ENCODE measurements at regions not wholly inside any gene's neighbourhood (a gene's known extent, or its start where the extent isn't known, plus 50 kb on each side); places are given as distances from the start of the nearest gene placed in this dataset.
"Not testable (repeated sequence)": the region's sequence is repeated elsewhere in the genome, so short reads cannot be mapped to it uniquely, and the experiment has no call there.

DNA sequence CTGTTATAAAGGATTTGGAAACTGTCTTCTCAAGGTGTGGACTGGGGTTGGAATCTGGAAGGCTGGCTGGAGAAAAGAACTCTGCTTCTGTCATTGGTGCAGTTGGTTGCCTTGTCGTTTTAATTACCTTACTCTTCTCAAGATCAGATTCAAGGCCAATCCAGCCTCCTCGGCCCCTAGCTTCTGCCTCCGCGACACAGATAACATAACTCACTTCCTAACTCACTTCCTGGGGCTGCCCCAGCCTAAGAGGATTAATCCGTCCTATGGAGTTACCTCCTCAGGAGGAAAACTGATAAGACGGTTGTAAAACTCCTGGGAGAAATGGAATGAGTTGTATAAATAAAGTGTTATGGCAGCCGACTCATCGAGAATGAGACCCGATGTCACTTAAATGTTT, 389.1 kb upstream of the WWC1 start:
- DNase-seq (ENCODE audit: low read depth): no peak

DNA sequence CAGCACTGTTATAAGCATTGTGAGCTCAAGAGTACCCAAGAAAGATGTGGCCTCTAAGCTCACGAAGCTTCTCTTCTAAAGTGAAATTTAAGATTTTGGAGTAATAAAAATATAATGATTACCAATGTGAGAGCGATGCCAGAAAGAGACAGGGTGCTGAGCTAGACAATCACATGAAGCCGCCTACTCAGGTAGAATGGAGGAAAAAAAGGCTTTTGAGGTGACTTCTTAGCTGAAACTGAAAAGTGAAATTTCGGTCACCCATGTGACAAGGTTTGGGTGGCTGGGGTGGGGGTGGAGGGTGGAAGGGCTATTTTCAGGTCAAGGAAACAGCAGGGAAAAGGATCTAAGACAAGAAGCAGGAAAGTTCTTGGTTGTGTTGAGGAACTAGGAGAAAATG, 388.2 kb upstream of the WWC1 start:
- no peak for DNase-seq (ENCODE audit: low read depth)

DNA sequence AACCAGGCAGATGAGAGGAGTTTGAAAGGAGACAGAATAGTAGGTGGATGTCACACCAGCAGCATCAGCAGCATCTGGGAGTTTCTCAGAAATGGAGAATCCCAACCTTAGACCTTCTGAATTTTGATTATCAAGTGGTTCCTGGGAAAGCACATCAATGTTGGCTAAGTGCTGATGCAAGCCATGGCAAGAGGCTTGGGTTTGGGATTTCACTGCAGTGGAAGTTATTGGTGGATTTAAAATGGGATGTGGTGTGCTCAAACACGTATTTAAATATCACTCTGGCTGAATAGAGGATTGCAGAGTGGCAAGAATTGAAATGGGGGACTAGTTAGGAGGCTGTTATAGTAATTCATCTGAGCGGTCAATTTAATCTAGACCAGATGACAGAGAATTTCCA, 387.8 kb upstream of the WWC1 start:
- DNase-seq (ENCODE audit: low read depth): no peak

GRCh38 chr5:167905919-167906853, 385.3 kb upstream of the WWC1 start:
- no peak for DNase-seq (ENCODE audit: low read depth)

DNA sequence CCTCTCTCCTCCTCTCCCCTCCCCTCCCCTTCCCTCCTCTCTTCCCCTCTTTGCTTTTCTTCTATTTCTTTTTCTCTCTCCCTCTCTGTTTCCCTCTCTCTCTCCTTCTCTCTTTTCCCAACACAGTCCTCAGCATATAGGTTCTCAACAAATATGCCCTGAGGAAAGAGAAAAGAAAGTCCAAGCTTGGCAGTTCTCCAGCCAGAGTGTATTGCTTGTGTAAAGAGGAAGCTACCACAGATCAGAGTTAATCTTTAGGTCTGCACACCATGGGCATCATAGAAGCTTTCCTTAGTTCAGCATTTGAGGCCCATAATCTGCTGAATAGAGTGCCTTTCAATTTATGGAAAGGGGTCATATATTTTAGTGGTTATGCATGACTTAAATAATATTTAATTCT, 382.8 kb upstream of the WWC1 start:
- no peak for DNase-seq (ENCODE audit: low read depth)

- DNase-seq (ENCODE audit: low read depth): no peak
Observed at GRCh38 chr5:167912941-167913665, 378.3 kb upstream of the WWC1 start.

- DNase-seq (ENCODE audit: low read depth): no peak
Observed at GRCh38 chr5:167915237-167915636, 376.2 kb upstream of the WWC1 start.

- DNase-seq (ENCODE audit: low read depth): no peak
Observed at GRCh38 chr5:167916261-167916691, 375.2 kb upstream of the WWC1 start.

DNA sequence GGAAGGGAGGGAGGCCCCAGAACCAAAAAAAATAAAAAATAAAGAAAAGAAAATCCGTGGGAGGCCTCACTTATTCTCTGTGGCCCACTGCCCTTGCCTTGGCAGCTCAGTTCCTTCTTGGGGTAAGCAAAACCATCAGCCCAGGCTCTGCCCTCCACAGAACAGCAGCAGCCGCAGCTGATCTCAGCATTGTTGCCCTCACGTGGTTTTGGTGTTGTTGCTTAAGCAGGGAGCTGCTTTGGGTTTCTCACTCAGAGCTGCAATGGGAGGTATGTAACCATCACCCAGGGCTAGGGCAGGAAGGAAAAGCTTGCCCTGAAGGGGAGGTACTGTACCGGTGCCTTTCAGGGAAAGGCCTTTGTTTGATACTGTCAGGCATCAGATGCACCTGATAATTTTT, 374.7 kb upstream of the WWC1 start:
- no peak for DNase-seq (ENCODE audit: low read depth)

DNA sequence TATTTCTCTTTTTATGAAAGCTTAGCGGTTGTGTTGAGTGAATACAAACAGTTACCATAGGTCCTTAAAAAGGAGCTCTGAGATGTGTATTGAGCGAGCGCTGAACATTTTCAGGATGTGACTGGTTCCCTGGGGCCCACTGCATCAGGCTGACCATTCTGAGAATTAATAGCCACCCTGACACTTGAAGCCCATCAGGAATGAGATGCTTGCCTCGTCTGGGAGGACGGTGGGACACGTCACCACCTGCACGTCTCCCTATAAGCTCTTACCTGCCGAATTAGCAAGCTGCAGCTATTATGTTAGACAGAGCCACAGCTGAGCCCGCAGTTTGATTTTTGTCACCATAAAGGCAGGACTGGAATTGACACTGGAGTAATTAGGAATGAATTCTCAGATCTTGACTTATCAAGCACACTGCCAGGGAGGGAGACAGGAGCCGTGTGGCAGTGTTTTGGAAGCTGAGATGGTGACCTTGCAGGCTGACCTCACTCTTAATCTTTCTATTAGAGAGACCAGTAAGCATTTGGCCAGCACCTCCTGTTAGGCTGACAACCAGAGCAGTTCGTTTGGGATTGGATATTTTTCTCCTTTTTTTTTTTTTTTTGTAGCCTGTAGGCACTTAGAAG, 373.1 kb upstream of the WWC1 start:
- no peak for DNase-seq (ENCODE audit: low read depth)

DNA sequence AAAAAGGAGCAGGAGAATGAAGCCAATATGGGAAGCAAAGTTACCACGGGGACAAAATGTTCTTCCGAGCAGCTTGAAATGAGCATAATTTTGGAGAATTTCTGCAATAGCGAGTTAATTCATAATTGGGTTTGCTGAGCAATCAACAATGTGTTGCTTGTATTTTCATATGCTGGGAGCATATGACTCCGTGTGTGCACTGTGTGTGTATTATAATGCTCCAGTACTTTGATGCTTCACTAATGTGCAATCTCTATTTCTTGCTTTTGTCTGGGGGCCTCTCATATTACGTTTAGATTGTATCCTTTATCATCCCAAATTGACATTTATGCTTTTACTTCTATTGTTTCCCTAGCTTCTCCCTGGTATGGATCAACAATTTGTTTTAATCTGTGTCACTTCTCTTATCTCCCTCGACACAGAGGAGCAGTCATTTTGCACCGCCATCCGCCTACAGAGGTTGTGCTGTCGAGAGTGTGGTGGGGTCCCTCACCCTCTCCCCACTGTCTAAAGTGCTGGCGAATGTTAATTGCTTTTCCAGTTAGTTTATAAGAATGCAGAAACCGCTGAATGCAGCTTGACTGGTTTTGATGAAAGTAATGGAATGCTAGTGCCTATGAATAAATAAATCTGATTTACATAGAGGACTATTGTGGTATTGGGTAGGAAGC, 372.5 kb upstream of the WWC1 start:
- DNase-seq (ENCODE audit: low read depth): no peak

DNA sequence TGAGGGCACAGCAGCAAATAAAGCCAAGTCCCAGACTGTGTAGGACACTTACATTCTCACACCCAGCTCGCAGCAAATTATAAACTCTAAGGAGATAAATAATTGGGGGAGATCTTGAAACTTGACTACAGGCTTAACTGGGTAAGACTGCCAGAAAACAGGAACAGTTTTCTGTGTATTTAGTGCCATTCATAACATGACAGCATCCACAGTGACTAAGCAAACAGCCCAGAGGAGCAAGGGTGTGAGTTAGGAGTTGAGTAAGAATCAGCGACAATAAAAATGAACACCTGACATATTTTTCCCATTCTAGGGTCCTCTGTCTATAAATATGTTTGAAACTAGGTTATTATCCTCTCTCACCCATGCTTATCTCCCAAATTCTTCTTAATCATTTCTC, 370.9 kb upstream of the WWC1 start:
- DNase-seq (ENCODE audit: low read depth): no peak

GRCh38 chr5:167921796-167922195, 369.6 kb upstream of the WWC1 start:
- DNase-seq (ENCODE audit: low read depth): no peak

DNA sequence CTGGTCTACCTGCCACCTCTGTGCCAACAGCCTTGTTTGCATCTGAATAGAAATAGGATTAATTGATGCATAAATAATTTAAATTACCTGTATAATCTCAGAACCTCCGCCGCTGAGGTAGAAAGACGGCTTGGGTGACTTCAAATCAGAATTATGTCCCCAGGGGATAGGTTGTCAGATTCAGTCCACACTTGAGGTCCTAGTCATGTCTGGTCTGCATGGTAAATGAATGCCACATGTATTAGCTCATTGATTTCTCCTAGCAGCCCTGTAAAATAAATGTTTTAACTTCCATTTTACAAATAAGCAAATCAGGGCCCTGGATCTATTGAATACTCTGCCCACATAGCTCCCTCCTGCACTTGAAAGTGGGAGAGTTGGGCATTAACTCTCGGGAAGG, 368.0 kb upstream of the WWC1 start:
- no peak for DNase-seq (ENCODE audit: low read depth)

DNA sequence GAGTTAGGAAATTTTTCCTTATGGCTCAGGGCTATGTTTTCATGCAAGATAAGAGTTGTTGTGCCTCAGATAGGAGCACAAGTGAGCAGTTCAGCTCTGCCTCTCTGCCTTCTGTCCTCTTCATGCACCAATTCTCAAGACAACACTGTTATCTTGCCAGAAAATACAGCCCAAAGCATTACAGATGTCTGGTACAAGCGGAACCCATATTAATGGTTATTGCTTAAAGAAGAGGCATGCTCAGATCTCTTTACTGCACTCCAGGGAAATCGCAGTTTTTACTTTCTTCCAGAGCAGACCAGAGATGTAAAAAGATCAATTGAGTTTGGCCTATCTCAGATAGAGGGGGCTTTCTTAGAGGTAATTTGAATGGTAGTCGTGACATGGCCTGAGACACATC, 361.6 kb upstream of the WWC1 start:
- DNase-seq (ENCODE audit: low read depth): no peak

- DNase-seq (ENCODE audit: low read depth): no peak
Observed at GRCh38 chr5:167934551-167934971, 356.9 kb upstream of the WWC1 start.

DNA sequence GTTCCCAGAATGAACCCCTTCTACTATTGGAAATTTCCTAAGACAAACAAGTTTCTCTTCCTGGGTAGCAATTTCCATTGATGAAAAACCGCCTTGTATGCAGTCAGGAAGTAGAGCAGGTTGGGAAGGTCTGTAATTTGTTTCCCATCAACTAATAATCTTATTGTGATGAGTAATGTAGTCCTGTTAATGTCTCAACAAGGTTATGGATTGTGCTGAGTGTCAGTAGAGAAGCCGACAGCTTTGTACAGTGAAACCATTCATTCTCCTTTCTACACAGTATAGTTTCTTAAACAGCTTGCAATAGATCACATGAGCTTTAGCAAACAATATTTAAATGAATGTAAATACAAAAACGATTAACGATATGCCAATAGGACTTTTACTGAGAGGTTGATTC, 355.4 kb upstream of the WWC1 start:
- no peak for DNase-seq (ENCODE audit: low read depth)

GRCh38 chr5:167936944-167937634, 354.4 kb upstream of the WWC1 start:
- DNase-seq (ENCODE audit: low read depth): no peak

GRCh38 chr5:167937635-167937998, 353.8 kb upstream of the WWC1 start:
- DNase-seq (ENCODE audit: low read depth): no peak

GRCh38 chr5:167939686-167940085, 351.8 kb upstream of the WWC1 start:
- no peak for DNase-seq (ENCODE audit: low read depth)

GRCh38 chr5:167940911-167941310, 350.5 kb upstream of the WWC1 start:
- DNase-seq (ENCODE audit: low read depth): no peak

- not testable (repeated sequence) for DNase-seq (ENCODE audit: low read depth)
Observed at GRCh38 chr5:167941556-167941955, 349.9 kb upstream of the WWC1 start.

All from GM04504 (cell line).